ENCODE measurements at regions not wholly inside any gene's neighbourhood (a gene's known extent, or its start where the extent isn't known, plus 50 kb on each side); places are given as distances from the start of the nearest gene placed in this dataset.

DNA sequence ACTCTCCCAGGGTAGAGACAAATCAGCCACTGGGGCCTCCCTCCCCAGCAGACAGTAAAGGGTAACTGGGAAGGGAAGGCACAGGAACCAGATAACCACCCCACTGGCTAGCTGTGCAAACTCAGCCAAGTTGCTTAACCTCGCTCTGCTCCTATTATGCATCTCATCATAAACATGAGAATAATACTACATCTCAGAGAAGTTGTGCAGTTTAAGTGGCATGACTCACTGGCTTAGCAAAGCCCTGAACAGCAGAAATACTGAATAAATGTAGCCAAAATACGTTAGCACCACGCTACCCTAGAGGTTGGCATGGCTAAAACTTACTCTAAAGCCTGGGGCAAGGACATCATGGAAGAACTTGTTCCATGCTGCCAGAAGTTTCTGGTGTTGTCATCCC, 128.1 kb upstream of the ANK3 start:
- TF ChIP-seq, protein P1, sequence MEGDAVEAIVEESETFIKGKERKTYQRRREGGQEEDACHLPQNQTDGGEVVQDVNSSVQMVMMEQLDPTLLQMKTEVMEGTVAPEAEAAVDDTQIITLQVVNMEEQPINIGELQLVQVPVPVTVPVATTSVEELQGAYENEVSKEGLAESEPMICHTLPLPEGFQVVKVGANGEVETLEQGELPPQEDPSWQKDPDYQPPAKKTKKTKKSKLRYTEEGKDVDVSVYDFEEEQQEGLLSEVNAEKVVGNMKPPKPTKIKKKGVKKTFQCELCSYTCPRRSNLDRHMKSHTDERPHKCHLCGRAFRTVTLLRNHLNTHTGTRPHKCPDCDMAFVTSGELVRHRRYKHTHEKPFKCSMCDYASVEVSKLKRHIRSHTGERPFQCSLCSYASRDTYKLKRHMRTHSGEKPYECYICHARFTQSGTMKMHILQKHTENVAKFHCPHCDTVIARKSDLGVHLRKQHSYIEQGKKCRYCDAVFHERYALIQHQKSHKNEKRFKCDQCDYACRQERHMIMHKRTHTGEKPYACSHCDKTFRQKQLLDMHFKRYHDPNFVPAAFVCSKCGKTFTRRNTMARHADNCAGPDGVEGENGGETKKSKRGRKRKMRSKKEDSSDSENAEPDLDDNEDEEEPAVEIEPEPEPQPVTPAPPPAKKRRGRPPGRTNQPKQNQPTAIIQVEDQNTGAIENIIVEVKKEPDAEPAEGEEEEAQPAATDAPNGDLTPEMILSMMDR (IDR thresholded peaks at IDR 0.05; ENCODE audit: low read length) = no peak
- TF ChIP-seq EZH2 (IDR thresholded peaks at IDR 0.05; ENCODE audit: borderline replicate concordance, low read length) = no peak
